K562 (cell line): ENCODE measurements at regions not wholly inside any gene's neighbourhood (a gene's known extent, or its start where the extent isn't known, plus 50 kb on each side); places are given as distances from the start of the nearest gene placed in this dataset.

Experiments
- CBFA2T2 ChIP-seq: fragments of 450-650 bp; conservative IDR thresholded peaks from 2 replicates; pipeline ENCODE4 v1.6.1; 2017; ENCODE audit warnings: mild to moderate bottlenecking
- CBX8 ChIP-seq: fragments of 200-600 bp; sonication (generic); IDR thresholded peaks from 2 replicates; pipeline ENCODE4 v1.6.1; 2012; ENCODE audit warnings: borderline replicate concordance, mixed run types, low read depth, mild to moderate bottlenecking, moderate library complexity, mixed read lengths, low read length, control low read depth, inconsistent platforms; ENCODE audit not compliant: poor library complexity, severe bottlenecking; ENCODE audit errors: extremely low read depth
- E2F4 ChIP-seq: sonication (generic); formaldehyde crosslinking; IDR thresholded peaks from 2 replicates; pipeline ENCODE4 v1.8.0; 2022; ENCODE audit warnings: mild to moderate bottlenecking, low read depth, missing genetic modification reagents
- E2F5 ChIP-seq: sonication (generic); formaldehyde crosslinking; IDR thresholded peaks from 2 replicates; pipeline ENCODE4 v1.8.0; 2022; ENCODE audit warnings: mild to moderate bottlenecking, missing genetic modification reagents
- GABPB1 ChIP-seq: sonication (generic); formaldehyde crosslinking; IDR thresholded peaks from 2 replicates; pipeline ENCODE4 v1.8.0; 2022; ENCODE audit warnings: mild to moderate bottlenecking, missing genetic modification reagents
- KAT7 ChIP-seq: sonication (generic); formaldehyde crosslinking; IDR thresholded peaks from 2 replicates; pipeline ENCODE4 v1.8.0; 2022; ENCODE audit warnings: missing genetic modification reagents, mild to moderate bottlenecking, borderline replicate concordance
- MED1 ChIP-seq: sonication (generic); formaldehyde crosslinking; IDR thresholded peaks from 2 replicates; pipeline ENCODE4 v1.8.1; 2023; ENCODE audit warnings: missing genetic modification reagents, borderline replicate concordance
- NCOA4 ChIP-seq: fragments of 450-650 bp; IDR thresholded peaks from 2 replicates; pipeline ENCODE4 v1.6.1; 2018; ENCODE audit warnings: mild to moderate bottlenecking; ENCODE audit not compliant: partially characterized antibody
- PYGO2 ChIP-seq: fragments of 450-650 bp; IDR thresholded peaks from 2 replicates; pipeline ENCODE4 v1.6.1; 2016; ENCODE audit warnings: mild to moderate bottlenecking, missing genetic modification characterization, moderate library complexity, missing compliant biosample characterization
- RBM25 ChIP-seq: fragments of 200-400 bp; formaldehyde crosslinking; IDR thresholded peaks from 2 replicates; pipeline ENCODE4 v1.6.1; 2018; ENCODE audit warnings: low read length, low read depth, moderate library complexity; ENCODE audit not compliant: severe bottlenecking
- RREB1 ChIP-seq: fragments of 250-450 bp; sonication (Bioruptor Pico); IDR thresholded peaks from 2 replicates; pipeline ENCODE4 v1.4.0; 2020
- SIRT6 ChIP-seq: IDR thresholded peaks from one replicate; pipeline ENCODE4 v1.6.1; 2012; ENCODE audit warnings: low read depth, mild to moderate bottlenecking, control low read depth, inconsistent platforms, low read length, moderate library complexity
- STAG1 ChIP-seq: sonication (generic); formaldehyde crosslinking; IDR thresholded peaks from 2 replicates; pipeline ENCODE4 v1.5.0; 2020; ENCODE audit warnings: missing genetic modification reagents, borderline replicate concordance
- STAT6 ChIP-seq: sonication (generic); formaldehyde crosslinking; IDR thresholded peaks from 2 replicates; pipeline ENCODE4 v1.8.1; 2023; ENCODE audit warnings: mild to moderate bottlenecking, missing genetic modification reagents
- TOE1 ChIP-seq, 2 experiments: fragments of 450-650 bp in 1 of 2; sonication (generic) in 1 of 2; formaldehyde crosslinking in 1 of 2; IDR thresholded peaks; 2 replicates each; pipeline versions ENCODE4 v1.7.1 to v1.8.0; 2016 to 2022; ENCODE audit warnings: borderline replicate concordance in 2 of 2, mild to moderate bottlenecking in 2 of 2, antibody characterized with exemption in 1 of 2, inconsistent platforms in 1 of 2, low read depth in 1 of 2, missing genetic modification reagents in 1 of 2, moderate library complexity in 1 of 2
- ZBED1 ChIP-seq: IDR thresholded peaks from 2 replicates; pipeline ENCODE4 v1.6.1; 2014

GRCh38 chr22:20644071-20644642, 129.8 kb upstream of the SERPIND1 start (continued):
- TF ChIP-seq ZBED1: no peak
- TF ChIP-seq MED1 (CRISPR knock-in tag): 0 out of 2 replicates have a peak, but pooled peaks have one; percentile 33
- TF ChIP-seq STAT6 (CRISPR knock-in tag): 0 out of 2 replicates have a peak, but pooled peaks have one; percentile 46
- peak; percentile 61; the same call in 1 of the 2 replicates for TF ChIP-seq E2F4 (CRISPR knock-in tag)
- no peak for TF ChIP-seq NCOA4
- peak; percentile 6; the same call in 1 of the 2 replicates for TF ChIP-seq KAT7 (CRISPR knock-in tag)
- TF ChIP-seq GABPB1 (CRISPR knock-in tag): 0 out of 2 replicates have a peak, but pooled peaks have one; percentile 7
- no peak for TF ChIP-seq SIRT6
- TF ChIP-seq CBFA2T2: peak; percentile 3; the same call in 1 of the 2 replicates
- TF ChIP-seq E2F5 (CRISPR knock-in tag): 0 out of 2 replicates have a peak, but pooled peaks have one; percentile 58
- no peak for TF ChIP-seq RREB1
- TF ChIP-seq STAG1 (CRISPR knock-in tag): peak; percentile 20; the same call in 1 of the 2 replicates
- TF ChIP-seq CBX8: no peak
- peak; percentile 26 for TF ChIP-seq RBM25
- no peak for TF ChIP-seq TOE1 (IDR thresholded peaks at IDR 0.05; ENCODE audit: borderline replicate concordance)
- 0 out of 2 replicates have a peak, but pooled peaks have one; percentile 63 for TF ChIP-seq TOE1 (CRISPR knock-in tag; IDR thresholded peaks at IDR 0.05; ENCODE audit: borderline replicate concordance, low read depth)
- TF ChIP-seq PYGO2: peak; percentile 22; the same call in 1 of the 2 replicates
